ENCODE measurements at regions not wholly inside any gene's neighbourhood (a gene's known extent, or its start where the extent isn't known, plus 50 kb on each side); places are given as distances from the start of the nearest gene placed in this dataset.

- no peak for DNase-seq
These were observed 323.3 kb upstream of the NT5E start for GRCh38 chr6:85126485-85127167.

- DNase-seq, result no peak
These were observed 324.4 kb upstream of the NT5E start for GRCh38 chr6:85125526-85125925.

GRCh38 chr6:85124472-85125354, 325.2 kb upstream of the NT5E start:
- DNase-seq, result no peak

- DNase-seq, result no peak
These were observed 328.7 kb upstream of the NT5E start for GRCh38 chr6:85121158-85121557.

GRCh38 chr6:85118652-85119235, 331.1 kb upstream of the NT5E start:
- DNase-seq, result no peak

- DNase-seq, result no peak
These were observed 331.6 kb upstream of the NT5E start for GRCh38 chr6:85118233-85118632.

GRCh38 chr6:85116475-85116874, 333.4 kb upstream of the NT5E start:
- no peak for DNase-seq

- no peak for DNase-seq
These were observed 334.0 kb upstream of the NT5E start for GRCh38 chr6:85115876-85116275.

- DNase-seq, result no peak
These were observed 334.5 kb upstream of the NT5E start for GRCh38 chr6:85115376-85115775.

GRCh38 chr6:85114581-85114935, 335.3 kb upstream of the NT5E start:
- DNase-seq, result no peak

- DNase-seq, result no peak
These were observed 335.8 kb upstream of the NT5E start for GRCh38 chr6:85113934-85114580.

GRCh38 chr6:85112540-85112939, 337.3 kb upstream of the NT5E start:
- DNase-seq, result no peak

- DNase-seq, result no peak
These were observed 338.3 kb upstream of the NT5E start for GRCh38 chr6:85111481-85112011.

GRCh38 chr6:85110943-85111342, 338.9 kb upstream of the NT5E start:
- no peak for DNase-seq

GRCh38 chr6:85107701-85108100, 342.2 kb upstream of the NT5E start:
- DNase-seq, result no peak

- DNase-seq, result no peak
These were observed 332.6 kb upstream of the TBX18 start for GRCh38 chr6:85096976-85097375.

GRCh38 chr6:85092226-85092625, 327.8 kb upstream of the TBX18 start:
- no peak for DNase-seq

GRCh38 chr6:85089255-85089654, 324.9 kb upstream of the TBX18 start:
- DNase-seq, result no peak

GRCh38 chr6:85085875-85086274, 321.5 kb upstream of the TBX18 start:
- DNase-seq, result no peak

- DNase-seq, result no peak
These were observed 316.7 kb upstream of the TBX18 start for GRCh38 chr6:85081102-85081501.

- no peak for DNase-seq
These were observed 315.4 kb upstream of the TBX18 start for GRCh38 chr6:85079761-85080160.

- no peak for DNase-seq
These were observed 313.7 kb upstream of the TBX18 start for GRCh38 chr6:85078058-85078457.

GRCh38 chr6:85077098-85077497, 312.7 kb upstream of the TBX18 start:
- DNase-seq, result no peak
